Peyer's patch (tissue), 4 donors: ENCODE measurements at regions not wholly inside any gene's neighbourhood (a gene's known extent, or its start where the extent isn't known, plus 50 kb on each side); places are given as distances from the start of the nearest gene placed in this dataset.

ENCODE experiments used
- POLR2A ChIP-seq, 2 donors: fragments of 450-650 bp; IDR thresholded peaks; one replicate each; pipeline ENCODE4 v1.5.1; 2017; ENCODE audit warnings: antibody characterized with exemption in 2 of 2, mild to moderate bottlenecking in 2 of 2, moderate library complexity in 2 of 2
- TF ChIP-seq, protein P1 (sequence below), 6 experiments: fragments of 450-650 bp in 4 of 6; fragments of 200-600 bp in 2 of 6; sonication (generic) in 1 of 6; IDR thresholded peaks; one replicate each; pipeline ENCODE4 v1.5.1; 2017 to 2019; ENCODE audit warnings: antibody characterized with exemption in 6 of 6, mild to moderate bottlenecking in 3 of 6, moderate library complexity in 1 of 6

DNA sequence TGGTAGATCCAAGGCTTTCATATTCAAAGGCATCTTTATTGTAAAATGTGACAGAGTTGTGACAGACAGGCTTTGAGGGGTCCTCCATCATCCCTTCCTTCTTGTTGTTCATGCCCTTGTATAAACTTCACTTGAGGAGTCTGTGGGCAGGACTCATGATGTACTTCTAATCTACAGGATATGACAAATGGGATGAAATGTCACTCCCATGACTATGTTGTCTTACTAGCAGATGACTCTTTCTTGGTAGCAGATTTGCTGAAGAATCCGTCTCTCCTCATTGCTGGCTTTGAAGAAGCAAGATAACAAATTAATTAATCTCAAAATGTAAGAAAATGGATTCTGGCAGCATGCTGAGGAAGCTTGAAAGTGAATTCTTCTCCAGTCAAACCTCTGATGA, 566.1 kb downstream of the TFAP2B start:
- TF ChIP-seq POLR2A (IDR thresholded peaks at IDR 0.05) = no peak
- TF ChIP-seq, protein P1, sequence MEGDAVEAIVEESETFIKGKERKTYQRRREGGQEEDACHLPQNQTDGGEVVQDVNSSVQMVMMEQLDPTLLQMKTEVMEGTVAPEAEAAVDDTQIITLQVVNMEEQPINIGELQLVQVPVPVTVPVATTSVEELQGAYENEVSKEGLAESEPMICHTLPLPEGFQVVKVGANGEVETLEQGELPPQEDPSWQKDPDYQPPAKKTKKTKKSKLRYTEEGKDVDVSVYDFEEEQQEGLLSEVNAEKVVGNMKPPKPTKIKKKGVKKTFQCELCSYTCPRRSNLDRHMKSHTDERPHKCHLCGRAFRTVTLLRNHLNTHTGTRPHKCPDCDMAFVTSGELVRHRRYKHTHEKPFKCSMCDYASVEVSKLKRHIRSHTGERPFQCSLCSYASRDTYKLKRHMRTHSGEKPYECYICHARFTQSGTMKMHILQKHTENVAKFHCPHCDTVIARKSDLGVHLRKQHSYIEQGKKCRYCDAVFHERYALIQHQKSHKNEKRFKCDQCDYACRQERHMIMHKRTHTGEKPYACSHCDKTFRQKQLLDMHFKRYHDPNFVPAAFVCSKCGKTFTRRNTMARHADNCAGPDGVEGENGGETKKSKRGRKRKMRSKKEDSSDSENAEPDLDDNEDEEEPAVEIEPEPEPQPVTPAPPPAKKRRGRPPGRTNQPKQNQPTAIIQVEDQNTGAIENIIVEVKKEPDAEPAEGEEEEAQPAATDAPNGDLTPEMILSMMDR (IDR thresholded peaks at IDR 0.05) = no peak
